SU-DHL-6 (cell line): ENCODE measurements at regions not wholly inside any gene's neighbourhood (a gene's known extent, or its start where the extent isn't known, plus 50 kb on each side); places are given as distances from the start of the nearest gene placed in this dataset.

Experiments
- H2AFZ ChIP-seq: fragments of 200-600 bp; sonication (generic); 2 replicates; pipeline ENCODE4 v1.6.1; 2014; ENCODE audit warnings: low read depth, mild to moderate bottlenecking, moderate library complexity, mixed read lengths, antibody characterized with exemption, low read length; ENCODE audit not compliant: severe bottlenecking
- H3F3A ChIP-seq: fragments of 200-600 bp; shearing (Covaris generic); 2 replicates; pipeline ENCODE4 v1.6.0; 2016; ENCODE audit warnings: antibody characterized with exemption, mild to moderate bottlenecking; ENCODE audit not compliant: insufficient read depth
- H3K27ac ChIP-seq: fragments of 200-600 bp; sonication (generic); 2 replicates; pipeline ENCODE4 v1.5.1; 2016; ENCODE audit warnings: low read depth, mild to moderate bottlenecking, low read length, moderate library complexity, mixed read lengths
- H3K27me3 ChIP-seq: fragments of 200-600 bp; sonication (generic), shearing (Covaris generic); 2 replicates; pipeline ENCODE4 v1.6.0; 2014; ENCODE audit warnings: mild to moderate bottlenecking, low read length
- H3K36me3 ChIP-seq: fragments of 200-600 bp; sonication (generic); 2 replicates; pipeline ENCODE4 v1.6.1; 2014; ENCODE audit warnings: mild to moderate bottlenecking, low read length, mixed read lengths
- H3K4me2 ChIP-seq: fragments of 300-600, 200-600 bp; shearing (Covaris generic), sonication (generic); 2 replicates; pipeline ENCODE4 v1.6.0; 2014; ENCODE audit warnings: low read length, low read depth, mild to moderate bottlenecking; ENCODE audit not compliant: poor library complexity, severe bottlenecking
- H3K4me3 ChIP-seq: fragments of 200-600 bp; sonication (generic); 2 replicates; pipeline ENCODE4 v1.5.1; 2014; ENCODE audit warnings: antibody characterized with exemption, low read length, mild to moderate bottlenecking, mixed read lengths; ENCODE audit not compliant: insufficient read depth, poor library complexity, severe bottlenecking
- H3K79me2 ChIP-seq: fragments of 200-600 bp; sonication (generic); 2 replicates; pipeline ENCODE4 v1.6.1; 2014; ENCODE audit warnings: mild to moderate bottlenecking, low read length, moderate library complexity; ENCODE audit not compliant: insufficient read depth
- H3K9ac ChIP-seq: fragments of 200-600 bp; sonication (generic); 2 replicates; pipeline ENCODE4 v1.7.0; 2014; ENCODE audit warnings: mild to moderate bottlenecking, low read length
- H3K9me2 ChIP-seq: fragments of 200-600 bp; sonication (generic); replicated peaks from 2 replicates; pipeline ENCODE4 v1.6.1; 2014; ENCODE audit warnings: low read length; ENCODE audit not compliant: insufficient read depth
- H3K9me3 ChIP-seq: fragments of 200-600 bp; sonication (generic); 2 replicates; pipeline ENCODE4 v1.6.1; 2014; ENCODE audit warnings: low read length, mixed read lengths; ENCODE audit not compliant: insufficient read depth
- H4K20me1 ChIP-seq: fragments of 200-600 bp; sonication (generic); 2 replicates; pipeline ENCODE4 v1.6.1; 2014; ENCODE audit warnings: low read depth, mild to moderate bottlenecking, antibody characterized with exemption, low read length, moderate library complexity, mixed read lengths
- EZH2phosphoT487 ChIP-seq: fragments of 200-600 bp; sonication (generic), shearing (Covaris generic); conservative IDR thresholded peaks from 2 replicates; pipeline ENCODE4 v1.6.1; 2018; ENCODE audit warnings: mild to moderate bottlenecking, antibody characterized with exemption, low read length, moderate library complexity, mixed read lengths
- TF ChIP-seq, protein P1 (sequence below): fragments of 200-600 bp; sonication (generic); IDR thresholded peaks from one replicate; pipeline ENCODE4 v1.5.1; 2017; ENCODE audit warnings: antibody characterized with exemption, mild to moderate bottlenecking, low read length, moderate library complexity; ENCODE audit not compliant: insufficient read depth, poor library complexity, severe bottlenecking

- Histone ChIP-seq H3K9ac (no peak overlapping the region), H3K36me3 (no peaks in the 10 kb centered on the region), H4K20me1 (no peaks in the 10 kb centered on the region), H3K27me3 (no peaks in the 10 kb centered on the region), H3K4me2 (no peak overlapping the region), H3K4me3 (no peak overlapping the region), H3K27ac (no peak overlapping the region), H3K9me2 (no peaks in the 10 kb centered on the region), H2AFZ (no peak overlapping the region), H3K79me2 (no peaks in the 10 kb centered on the region), H3K9me3 (no peaks in the 10 kb centered on the region; the same call in 1 of the 2 replicates), H3F3A (no peaks in the 10 kb centered on the region)
- TF ChIP-seq, protein P1, sequence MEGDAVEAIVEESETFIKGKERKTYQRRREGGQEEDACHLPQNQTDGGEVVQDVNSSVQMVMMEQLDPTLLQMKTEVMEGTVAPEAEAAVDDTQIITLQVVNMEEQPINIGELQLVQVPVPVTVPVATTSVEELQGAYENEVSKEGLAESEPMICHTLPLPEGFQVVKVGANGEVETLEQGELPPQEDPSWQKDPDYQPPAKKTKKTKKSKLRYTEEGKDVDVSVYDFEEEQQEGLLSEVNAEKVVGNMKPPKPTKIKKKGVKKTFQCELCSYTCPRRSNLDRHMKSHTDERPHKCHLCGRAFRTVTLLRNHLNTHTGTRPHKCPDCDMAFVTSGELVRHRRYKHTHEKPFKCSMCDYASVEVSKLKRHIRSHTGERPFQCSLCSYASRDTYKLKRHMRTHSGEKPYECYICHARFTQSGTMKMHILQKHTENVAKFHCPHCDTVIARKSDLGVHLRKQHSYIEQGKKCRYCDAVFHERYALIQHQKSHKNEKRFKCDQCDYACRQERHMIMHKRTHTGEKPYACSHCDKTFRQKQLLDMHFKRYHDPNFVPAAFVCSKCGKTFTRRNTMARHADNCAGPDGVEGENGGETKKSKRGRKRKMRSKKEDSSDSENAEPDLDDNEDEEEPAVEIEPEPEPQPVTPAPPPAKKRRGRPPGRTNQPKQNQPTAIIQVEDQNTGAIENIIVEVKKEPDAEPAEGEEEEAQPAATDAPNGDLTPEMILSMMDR = no peak
- TF ChIP-seq EZH2phosphoT487 = no peak
Measured at GRCh38 chr13:83248751-83249150, 633.5 kb downstream of the SLITRK1 start.

DNA sequence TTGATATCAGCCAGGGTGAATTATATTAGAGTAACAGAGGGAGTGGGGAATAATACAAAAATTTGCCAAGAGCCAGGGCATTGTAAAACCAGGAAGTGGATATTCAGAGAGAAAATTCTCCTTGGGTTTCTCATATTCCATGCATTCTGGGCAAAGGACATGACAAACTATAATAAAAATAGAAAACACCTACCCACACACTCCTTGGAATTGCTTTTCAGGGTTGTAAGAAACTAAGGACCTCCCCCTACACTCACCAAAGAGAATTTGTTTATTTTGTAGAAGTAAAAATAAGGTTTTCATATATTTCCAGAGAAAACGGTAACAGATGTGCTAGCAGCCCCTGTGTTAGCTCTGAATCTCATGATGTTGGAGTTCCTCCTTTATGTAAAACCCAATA lies 649.6 kb downstream of the SLITRK1 start:
- Histone ChIP-seq H3K9me2 (no peaks in the 10 kb centered on the region), H3K9ac (no peak overlapping the region), H3K36me3 (no peaks in the 10 kb centered on the region), H3F3A (no peaks in the 10 kb centered on the region), H3K9me3 (no peaks in the 10 kb centered on the region), H3K4me2 (no peak overlapping the region), H3K4me3 (no peak overlapping the region), H3K27me3 (no peaks in the 10 kb centered on the region), H4K20me1 (no peaks in the 10 kb centered on the region), H3K27ac (no peak overlapping the region), H2AFZ (no peak overlapping the region), H3K79me2 (no peaks in the 10 kb centered on the region)
- TF ChIP-seq EZH2phosphoT487 = no peak
- TF ChIP-seq, protein P1 = no peak

DNA sequence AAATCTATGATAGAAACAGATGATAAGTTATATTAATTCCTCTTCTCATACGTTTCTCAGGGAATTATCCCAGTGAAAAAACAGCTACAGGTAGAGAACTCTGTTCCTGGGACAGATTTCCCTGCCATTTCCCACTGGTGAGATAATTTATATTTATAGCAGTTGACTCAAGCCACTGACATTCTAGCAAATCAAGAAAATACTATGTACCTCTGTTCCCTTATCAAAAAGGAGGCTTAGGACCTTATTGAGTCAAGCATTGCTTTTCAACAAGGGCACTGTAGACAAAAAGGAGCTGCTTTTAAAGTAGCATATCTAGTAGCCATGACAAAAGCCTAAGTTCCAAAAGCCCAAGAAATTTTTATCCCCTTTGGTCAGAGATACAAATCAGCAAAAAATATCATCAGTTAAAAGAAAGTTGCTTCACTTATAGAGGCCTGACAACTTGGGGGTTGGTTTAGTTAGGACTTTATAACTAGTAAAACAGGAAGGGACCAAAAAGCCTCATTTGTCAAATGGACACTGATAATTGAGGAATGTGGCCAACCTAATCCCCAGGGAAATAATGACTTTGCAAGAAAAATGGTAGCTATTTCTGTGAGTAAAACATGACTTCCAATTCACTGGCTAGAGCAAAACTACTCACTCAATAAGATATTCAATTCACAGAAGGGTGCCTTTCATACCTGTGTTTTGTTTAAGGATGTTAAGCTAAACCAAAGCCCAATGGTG lies 652.5 kb downstream of the SLITRK1 start:
- H3K27ac ChIP-seq = no peak overlapping the region
- H3K36me3 ChIP-seq = no peaks in the 10 kb centered on the region
- no peak overlapping the region for H3K4me3 ChIP-seq
- H2AFZ ChIP-seq = no peak overlapping the region
- H3K9me3 ChIP-seq = no peaks in the 10 kb centered on the region
- H3K27me3 ChIP-seq = no peaks in the 10 kb centered on the region
- TF ChIP-seq, protein P1 = no peak
- TF ChIP-seq EZH2phosphoT487 = no peak
- no peaks in the 10 kb centered on the region for H3K9me2 ChIP-seq
- H4K20me1 ChIP-seq = no peaks in the 10 kb centered on the region
- H3F3A ChIP-seq = no peaks in the 10 kb centered on the region
- H3K79me2 ChIP-seq = no peaks in the 10 kb centered on the region
- H3K4me2 ChIP-seq = no peak overlapping the region
- no peak overlapping the region for H3K9ac ChIP-seq
